H1 (cell line): ENCODE measurements at regions not wholly inside any gene's neighbourhood (a gene's known extent, or its start where the extent isn't known, plus 50 kb on each side); places are given as distances from the start of the nearest gene placed in this dataset.

Experiments
- ATF2 ChIP-seq: IDR thresholded peaks from 2 replicates; pipeline ENCODE4 v1.6.1; 2012; ENCODE audit warnings: low read length, inconsistent platforms
- BACH1 ChIP-seq: IDR thresholded peaks from 2 replicates; pipeline ENCODE4 v1.6.1; 2012; ENCODE audit warnings: low read length, improper control_type of control experiment
- CTCF ChIP-seq, 3 experiments: IDR thresholded peaks; 1 replicate in 2 of 3; 2 replicates in 1 of 3; pipeline versions ENCODE4 v1.5.1 to v1.6.1; 2011; ENCODE audit warnings: low read length in 3 of 3, mild to moderate bottlenecking in 3 of 3, inconsistent platforms in 2 of 3, low read depth in 1 of 3, moderate library complexity in 1 of 3; ENCODE audit not compliant: insufficient read depth in 1 of 3; ENCODE audit errors: control extremely low read depth in 1 of 3
- EP300 ChIP-seq, 2 experiments: IDR thresholded peaks; 1 replicate in 1 of 2; 2 replicates in 1 of 2; pipeline ENCODE4 v1.6.1; 2011 to 2012; ENCODE audit warnings: low read depth in 2 of 2, low read length in 2 of 2, mild to moderate bottlenecking in 2 of 2, borderline replicate concordance in 1 of 2, inconsistent platforms in 1 of 2, moderate library complexity in 1 of 2
- EZH2 ChIP-seq: fragments of 200-600 bp; sonication (generic); IDR thresholded peaks from 2 replicates; pipeline ENCODE4 v1.7.1; 2012; ENCODE audit warnings: low read depth, mild to moderate bottlenecking, moderate library complexity, low read length, inconsistent platforms; ENCODE audit not compliant: severe bottlenecking
- GABPA ChIP-seq: IDR thresholded peaks from 2 replicates; pipeline ENCODE4 v1.6.1; 2011; ENCODE audit warnings: mild to moderate bottlenecking, low read length, moderate library complexity, borderline replicate concordance; ENCODE audit not compliant: insufficient read depth
- MAX ChIP-seq: IDR thresholded peaks from 2 replicates; pipeline ENCODE4 v1.6.1; 2012; ENCODE audit warnings: inconsistent platforms
- POLR2A ChIP-seq, 2 experiments: IDR thresholded peaks; 1 replicate in 1 of 2; 2 replicates in 1 of 2; pipeline ENCODE4 v1.6.1; 2011; ENCODE audit warnings: low read depth in 2 of 2, low read length in 2 of 2, mild to moderate bottlenecking in 2 of 2; ENCODE audit errors: control extremely low read depth in 1 of 2
- POLR2AphosphoS5 ChIP-seq: IDR thresholded peaks from 2 replicates; pipeline ENCODE4 v1.6.1; 2011; ENCODE audit warnings: low read depth, low read length
- SP1 ChIP-seq: IDR thresholded peaks from 2 replicates; pipeline ENCODE4 v1.6.1; 2011; ENCODE audit warnings: low read depth, low read length
- ZNF274 ChIP-seq: IDR thresholded peaks from 2 replicates; pipeline ENCODE4 v1.7.0; 2012; ENCODE audit warnings: low read length, borderline replicate concordance; ENCODE audit errors: extremely low read depth

- no peak for TF ChIP-seq BACH1
- TF ChIP-seq POLR2A (IDR thresholded peaks at IDR 0.05; ENCODE audit: control extremely low read depth in 1 of 2, low read depth in 2 of 2, low read length in 2 of 2): no peak
- no peak for TF ChIP-seq POLR2AphosphoS5
- TF ChIP-seq MAX: no peak
- no peak for TF ChIP-seq ATF2
- TF ChIP-seq EP300 (IDR thresholded peaks at IDR 0.05; ENCODE audit: borderline replicate concordance in 1 of 2, low read depth in 2 of 2, low read length in 2 of 2): no peak
- TF ChIP-seq GABPA: no peak
- no peak for TF ChIP-seq EZH2
- no peak for TF ChIP-seq CTCF (IDR thresholded peaks at IDR 0.05; ENCODE audit: control extremely low read depth in 1 of 3, insufficient read depth in 1 of 3, low read depth in 1 of 3, low read length in 3 of 3)
- no peak for TF ChIP-seq ZNF274
- no peak for TF ChIP-seq SP1
Observed at GRCh38 chr12:91357381-91357780, 174.8 kb upstream of the DCN start.
